ENCODE measurements at regions not wholly inside any gene's neighbourhood (a gene's known extent, or its start where the extent isn't known, plus 50 kb on each side); places are given as distances from the start of the nearest gene placed in this dataset.

GRCh38 chrX:13370713-13371112 is 50.9 kb upstream of the ATXN3L start:
- intact Hi-C loops (cut with DNase I; ENCODE audit: low total_unique reads) = no loop called here
- Histone ChIP-seq H3K4me1 (no peaks in the 10 kb centered on the region), H3K36me3 (no peaks in the 10 kb centered on the region), H3K9me3 (no peaks in the 10 kb centered on the region), H3K4me3 (no peak overlapping the region), H3K27me3 (peaks cover 0 to 43% of the 10 kb centered on the region in 2 donors), H3K27ac (no peak overlapping the region)
- DNase-seq (ENCODE audit: low spot score in 2 of 2) = no peak
- TF ChIP-seq, protein P1, sequence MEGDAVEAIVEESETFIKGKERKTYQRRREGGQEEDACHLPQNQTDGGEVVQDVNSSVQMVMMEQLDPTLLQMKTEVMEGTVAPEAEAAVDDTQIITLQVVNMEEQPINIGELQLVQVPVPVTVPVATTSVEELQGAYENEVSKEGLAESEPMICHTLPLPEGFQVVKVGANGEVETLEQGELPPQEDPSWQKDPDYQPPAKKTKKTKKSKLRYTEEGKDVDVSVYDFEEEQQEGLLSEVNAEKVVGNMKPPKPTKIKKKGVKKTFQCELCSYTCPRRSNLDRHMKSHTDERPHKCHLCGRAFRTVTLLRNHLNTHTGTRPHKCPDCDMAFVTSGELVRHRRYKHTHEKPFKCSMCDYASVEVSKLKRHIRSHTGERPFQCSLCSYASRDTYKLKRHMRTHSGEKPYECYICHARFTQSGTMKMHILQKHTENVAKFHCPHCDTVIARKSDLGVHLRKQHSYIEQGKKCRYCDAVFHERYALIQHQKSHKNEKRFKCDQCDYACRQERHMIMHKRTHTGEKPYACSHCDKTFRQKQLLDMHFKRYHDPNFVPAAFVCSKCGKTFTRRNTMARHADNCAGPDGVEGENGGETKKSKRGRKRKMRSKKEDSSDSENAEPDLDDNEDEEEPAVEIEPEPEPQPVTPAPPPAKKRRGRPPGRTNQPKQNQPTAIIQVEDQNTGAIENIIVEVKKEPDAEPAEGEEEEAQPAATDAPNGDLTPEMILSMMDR (IDR thresholded peaks at IDR 0.05) = no peak
- TF ChIP-seq POLR2A (IDR thresholded peaks at IDR 0.05) = no peak
- no peak for TF ChIP-seq POLR2AphosphoS5 (IDR thresholded peaks at IDR 0.05)
